CD4-positive, alpha-beta T cell treated with Interleukin-4 for 1 hour (primary cell): ENCODE measurements at regions not wholly inside any gene's neighbourhood (a gene's known extent, or its start where the extent isn't known, plus 50 kb on each side); places are given as distances from the start of the nearest gene placed in this dataset.
"Not testable (repeated sequence)": the region's sequence is repeated elsewhere in the genome, so short reads cannot be mapped to it uniquely, and the experiment has no call there.

Source experiments
- DNase-seq, 2 donors: peaks; one replicate each; pipeline ENCODE4 v3.0.0-alpha.2; 2020 to 2022

DNA sequence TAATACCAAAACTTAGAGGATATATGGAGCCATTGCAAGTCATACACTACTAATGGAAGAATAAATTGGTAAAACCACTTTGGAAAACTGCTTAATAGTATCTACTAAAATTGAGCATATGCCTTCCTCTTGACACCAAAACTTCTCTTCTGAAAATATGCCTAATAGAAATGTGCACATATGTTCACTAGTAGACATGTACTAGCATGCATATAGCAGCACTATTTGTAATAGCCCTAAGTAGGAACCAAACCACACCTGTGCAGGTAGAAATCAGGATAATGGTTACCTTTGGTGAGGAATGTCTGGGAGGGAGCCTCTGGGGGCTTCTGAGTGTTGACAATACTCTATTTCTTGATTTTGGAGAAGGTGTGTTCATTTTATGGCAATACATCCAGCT lies 424.8 kb upstream of the BTBD3 start:
- no peak for DNase-seq

DNA sequence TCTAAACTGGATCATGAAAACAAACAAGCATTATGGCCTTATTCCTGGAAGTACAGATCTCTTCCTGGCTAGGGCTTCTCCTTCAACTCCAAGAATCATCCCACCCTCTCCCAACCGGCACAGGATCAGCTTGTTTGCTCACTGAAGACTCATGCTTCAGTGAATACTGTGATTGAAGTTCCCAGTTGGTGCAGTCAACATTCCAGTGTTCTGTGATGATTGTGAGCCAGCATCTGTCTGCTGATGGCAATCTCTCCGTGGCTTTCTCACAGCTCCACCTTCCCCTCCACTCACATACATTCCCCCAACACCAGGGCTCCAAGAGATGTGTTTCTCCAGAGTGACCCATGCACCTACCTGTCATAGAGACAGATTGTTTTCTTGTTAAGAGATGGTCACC lies 421.3 kb upstream of the BTBD3 start:
- DNase-seq: no peak

DNA sequence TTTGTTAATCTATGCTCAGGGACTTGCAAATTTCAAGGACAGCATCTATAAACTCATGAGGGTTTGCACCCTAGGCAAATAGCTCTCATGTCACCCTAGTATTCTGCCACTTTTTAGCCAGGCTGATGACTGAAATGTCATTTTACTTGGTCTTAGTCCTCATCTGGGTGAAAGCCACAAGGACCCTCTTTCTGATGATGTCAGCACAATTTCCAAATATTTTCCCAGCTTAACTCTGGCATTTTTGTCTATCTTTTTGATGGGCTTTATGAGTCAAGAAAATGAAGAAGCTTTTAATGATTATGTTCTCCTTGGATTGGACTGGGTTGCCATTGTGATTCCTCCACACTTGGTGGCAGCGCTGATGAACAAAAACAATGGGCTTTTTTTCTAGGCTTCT lies 420.1 kb upstream of the BTBD3 start:
- no peak for DNase-seq

DNA sequence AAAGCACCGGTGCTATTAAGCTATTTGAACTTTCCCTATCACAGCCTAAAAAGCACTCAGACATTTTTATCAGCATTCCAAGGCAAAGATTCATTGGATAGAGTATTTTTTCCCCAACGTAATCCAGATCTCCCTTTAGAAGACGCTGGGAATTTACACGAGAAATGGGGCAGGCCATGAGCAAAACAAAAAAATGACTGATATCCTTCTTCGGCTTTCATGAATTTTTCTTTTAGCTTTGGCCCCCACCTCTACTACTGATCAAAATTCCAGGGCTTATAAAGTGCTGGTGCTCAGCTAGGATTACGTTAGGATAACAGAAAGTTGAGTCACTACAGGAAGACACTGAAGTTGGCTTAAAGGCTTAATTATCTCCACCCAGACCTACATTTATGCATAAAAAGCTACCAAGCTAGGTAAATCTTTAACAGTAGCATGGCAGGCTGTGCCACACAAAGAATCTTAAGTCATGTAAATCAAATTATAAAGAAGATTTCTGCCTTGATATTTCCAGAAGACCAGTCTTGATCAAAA lies 418.5 kb upstream of the BTBD3 start:
- DNase-seq: no peak

DNA sequence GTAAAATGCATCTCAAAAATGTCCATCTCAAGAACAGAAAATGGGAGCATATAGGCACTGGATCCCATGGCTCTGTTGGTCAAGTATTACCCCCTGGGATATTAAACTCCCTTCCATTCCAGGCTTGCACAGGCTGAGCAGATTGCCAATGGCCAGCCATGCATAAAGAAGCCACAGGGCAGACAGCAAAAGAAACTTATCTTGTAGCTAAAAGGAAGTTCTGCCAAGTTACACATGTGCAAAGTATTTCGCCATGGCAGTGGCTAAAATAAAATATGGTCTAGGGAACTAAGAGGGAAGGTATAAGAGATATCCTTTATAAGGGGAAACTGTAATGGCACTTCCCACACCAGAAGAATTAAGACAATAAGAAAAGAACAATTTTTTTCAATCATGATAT lies 415.6 kb upstream of the BTBD3 start:
- no peak for DNase-seq

DNA sequence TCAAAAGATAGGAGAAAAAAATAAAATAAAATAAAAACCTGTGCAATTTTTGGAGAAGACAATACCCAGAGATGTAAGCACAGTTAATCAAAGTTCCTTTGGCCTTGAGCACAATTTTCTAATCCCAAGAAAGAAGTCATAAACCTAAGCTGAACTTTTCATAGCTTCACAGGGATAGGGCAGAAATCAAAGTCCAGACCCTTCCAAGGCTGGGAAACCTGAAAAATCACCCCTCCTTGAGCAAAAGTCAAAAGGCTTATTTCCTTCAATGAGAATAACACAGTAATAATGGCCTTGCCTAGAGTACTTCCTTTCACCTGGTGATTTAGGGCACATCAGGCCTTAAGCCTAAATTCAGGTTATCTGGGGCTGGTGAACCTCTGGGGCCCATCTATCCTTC lies 415.0 kb upstream of the BTBD3 start:
- no peak for DNase-seq

DNA sequence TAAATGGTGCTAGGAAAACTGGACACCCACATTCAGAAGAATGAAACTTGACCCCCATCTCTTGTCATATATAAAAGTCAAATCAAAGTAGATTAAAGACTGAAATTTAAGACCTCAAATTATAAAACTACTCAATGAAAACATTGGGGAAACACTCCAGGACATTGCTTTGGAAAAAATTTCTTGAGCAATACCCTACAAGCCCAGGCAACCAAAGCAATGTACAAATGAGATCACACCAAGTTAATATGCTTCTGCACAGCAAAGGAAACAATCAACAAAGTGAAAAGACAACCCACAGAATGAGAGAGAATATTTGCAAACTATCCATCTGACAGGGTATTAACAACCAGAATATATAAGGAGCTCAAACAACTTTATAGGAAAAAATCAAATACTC lies 407.9 kb upstream of the BTBD3 start:
- DNase-seq: no peak

DNA sequence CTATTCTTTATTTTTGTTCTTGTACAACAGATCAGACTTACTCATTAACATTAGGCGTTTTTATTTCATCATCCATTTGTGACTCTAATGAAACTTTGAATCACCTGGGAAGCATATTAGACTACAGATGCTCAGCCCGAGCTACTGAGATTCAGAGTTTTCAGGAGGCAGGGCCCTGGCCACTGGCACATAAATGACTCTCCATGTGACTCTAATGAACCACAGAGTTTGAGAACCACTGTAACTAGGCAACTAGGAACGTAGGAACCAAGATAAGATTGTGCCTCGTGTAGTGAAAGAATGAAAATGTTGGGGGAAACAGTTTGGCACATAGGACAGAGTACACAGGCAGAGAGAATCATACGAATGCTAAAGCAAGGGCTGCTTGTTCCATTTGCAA lies 405.9 kb upstream of the BTBD3 start:
- DNase-seq: no peak

DNA sequence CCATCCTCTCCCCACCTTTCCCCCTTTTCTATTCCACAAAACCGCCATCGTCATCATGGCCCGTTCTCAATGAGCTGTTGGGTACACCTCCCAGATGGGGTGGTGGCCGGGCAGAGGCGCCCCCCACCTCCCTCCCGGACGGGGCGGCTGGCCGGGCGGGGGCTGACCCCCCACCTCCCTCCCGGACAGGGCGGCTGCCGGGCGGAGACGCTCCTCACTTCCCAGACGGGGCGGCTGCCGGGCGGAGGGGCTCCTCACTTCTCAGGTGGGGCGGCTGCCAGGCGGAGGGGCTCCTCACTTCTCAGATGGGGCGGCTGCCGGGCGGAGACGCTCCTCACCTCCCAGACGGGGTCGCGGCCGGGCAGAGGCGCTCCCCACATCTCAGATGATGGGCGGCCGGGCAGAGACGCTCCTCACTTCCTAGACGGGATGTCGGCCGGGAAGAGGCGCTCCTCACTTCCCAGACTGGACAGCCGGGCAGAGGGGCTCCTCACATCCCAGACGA lies 404.4 kb upstream of the BTBD3 start:
- not testable (repeated sequence) for DNase-seq

DNA sequence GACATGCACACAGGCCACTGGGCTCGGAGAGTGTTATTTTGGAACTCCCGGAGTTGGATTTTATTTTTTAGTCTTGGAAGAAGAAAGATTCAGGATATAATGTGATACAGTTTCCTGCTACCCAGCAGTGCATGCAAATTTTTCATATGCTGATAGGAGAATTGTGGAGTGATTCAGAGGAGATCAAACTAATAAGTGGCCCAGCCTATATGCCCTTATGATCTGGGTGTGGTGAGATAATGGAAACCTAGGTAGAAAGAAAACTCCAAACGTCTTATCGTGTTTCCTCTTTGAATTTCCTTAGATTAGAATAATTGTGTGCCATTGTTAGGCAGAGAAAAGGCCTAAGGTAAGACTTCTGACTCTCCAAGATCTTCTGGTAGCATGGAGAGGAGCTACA lies 401.2 kb upstream of the BTBD3 start:
- DNase-seq: no peak

DNA sequence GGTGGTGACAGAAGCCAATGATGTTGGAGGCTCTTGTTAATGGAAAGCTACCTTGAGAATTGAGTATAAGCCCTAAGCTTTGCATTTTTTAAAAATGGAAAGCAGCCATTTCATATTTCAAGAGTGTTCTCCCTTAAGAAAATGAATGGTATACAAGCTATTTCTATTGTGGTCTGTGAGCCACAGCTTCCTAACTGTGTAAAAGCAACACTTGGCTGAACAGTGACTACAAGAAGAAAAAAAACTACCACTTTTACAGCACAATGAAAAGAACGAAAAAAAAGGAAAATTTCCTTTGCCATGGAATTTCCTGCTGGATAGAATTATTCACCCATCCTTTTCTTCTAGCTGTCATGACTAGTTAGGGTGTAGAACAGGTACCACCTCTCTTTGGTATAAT lies 397.1 kb upstream of the BTBD3 start:
- no peak for DNase-seq

DNA sequence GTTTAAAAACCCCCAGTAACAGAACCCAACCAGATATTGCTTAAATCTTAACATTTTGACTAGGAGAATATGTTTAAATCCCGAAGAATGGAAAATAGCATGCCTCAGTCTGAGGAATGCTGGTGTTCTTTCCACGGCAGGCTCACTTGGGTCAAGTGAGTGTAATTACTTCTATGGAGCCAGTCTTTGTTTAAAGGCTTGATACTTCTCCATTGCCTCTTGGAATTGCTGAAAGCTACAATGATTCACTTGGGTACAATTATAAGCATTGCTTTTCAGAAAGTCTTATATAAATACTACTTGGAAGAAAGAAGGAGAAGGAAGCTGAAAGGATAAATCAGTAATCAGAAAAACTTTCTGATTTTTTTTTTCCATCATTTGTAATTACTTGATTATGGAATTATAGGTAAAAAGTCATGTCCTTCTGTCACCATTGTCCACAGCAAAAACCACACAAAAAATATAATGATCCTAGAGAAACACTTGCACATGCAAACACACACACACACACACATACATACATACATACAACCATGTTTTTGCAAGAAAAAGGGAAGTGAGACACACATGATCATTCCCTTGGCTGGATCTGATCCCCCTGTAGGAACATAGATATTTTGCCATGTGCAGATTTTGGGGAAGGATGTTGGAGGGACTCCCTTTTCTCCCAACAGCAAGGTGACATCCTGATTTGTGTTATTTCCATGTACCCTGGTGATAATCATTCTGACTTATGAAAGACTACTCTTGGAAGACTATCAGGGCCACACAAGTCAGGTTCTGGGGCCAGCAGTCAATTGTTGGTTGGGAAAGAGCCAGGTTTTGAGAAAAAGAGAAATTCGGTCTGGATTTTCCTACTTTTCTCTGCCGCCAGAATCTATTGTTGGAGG lies 396.0 kb upstream of the BTBD3 start:
- no peak for DNase-seq

DNA sequence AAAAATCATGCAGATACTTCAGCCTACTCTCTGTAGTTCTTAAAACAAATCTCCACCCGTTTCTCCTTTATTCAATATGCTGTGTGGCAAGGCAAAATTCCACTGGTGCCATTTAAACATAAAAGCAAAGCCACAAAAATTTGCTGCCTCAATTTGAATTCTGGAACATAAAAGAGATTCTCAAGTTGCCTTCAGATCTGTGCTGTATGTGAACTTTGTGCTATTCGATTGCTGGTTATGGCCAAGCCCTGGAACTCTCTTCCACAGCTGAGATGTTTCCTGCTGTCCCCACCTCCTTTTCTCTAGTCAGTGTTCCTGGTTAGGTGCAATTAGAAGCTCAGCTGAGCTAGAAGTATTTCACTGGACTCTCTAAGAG lies 395.3 kb upstream of the BTBD3 start:
- DNase-seq: no peak

DNA sequence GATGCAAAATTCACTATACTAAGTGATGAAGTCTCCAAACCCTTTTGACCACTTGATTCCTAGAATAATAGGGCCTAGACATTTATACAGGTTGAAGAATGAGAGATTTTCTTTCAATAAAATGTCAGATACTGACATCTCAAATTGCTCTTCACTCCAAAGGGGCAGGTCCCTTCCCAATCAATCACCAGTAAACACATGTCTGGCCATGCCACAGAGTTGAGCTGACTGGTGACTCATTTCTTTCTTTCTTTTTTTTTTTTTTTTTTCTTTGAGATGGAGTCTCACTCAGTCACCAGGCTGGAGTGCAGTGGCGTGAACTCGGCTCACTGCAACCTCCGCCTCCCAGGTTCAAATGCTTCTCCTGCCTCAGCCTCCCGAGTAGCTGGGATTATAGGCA lies 388.6 kb upstream of the BTBD3 start:
- DNase-seq: no peak

DNA sequence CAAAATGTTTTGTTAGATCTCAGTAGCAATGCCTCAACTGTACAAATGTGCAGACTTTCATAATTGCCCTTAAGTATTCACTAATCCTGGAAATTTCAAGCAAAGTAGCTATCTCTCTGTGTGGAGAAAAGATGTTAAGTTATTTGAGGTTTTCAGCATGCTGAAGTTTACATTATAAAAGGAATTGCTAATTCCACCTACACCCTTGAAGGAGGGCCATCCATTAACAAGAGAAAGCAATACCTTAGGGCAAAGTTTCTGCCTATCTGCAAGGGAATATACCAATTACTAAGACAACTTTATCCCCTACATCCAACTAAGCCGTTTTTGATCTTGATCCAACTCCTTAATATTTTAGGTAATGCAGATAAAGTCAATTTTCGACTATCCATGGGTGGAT lies 380.7 kb upstream of the BTBD3 start:
- no peak for DNase-seq

DNA sequence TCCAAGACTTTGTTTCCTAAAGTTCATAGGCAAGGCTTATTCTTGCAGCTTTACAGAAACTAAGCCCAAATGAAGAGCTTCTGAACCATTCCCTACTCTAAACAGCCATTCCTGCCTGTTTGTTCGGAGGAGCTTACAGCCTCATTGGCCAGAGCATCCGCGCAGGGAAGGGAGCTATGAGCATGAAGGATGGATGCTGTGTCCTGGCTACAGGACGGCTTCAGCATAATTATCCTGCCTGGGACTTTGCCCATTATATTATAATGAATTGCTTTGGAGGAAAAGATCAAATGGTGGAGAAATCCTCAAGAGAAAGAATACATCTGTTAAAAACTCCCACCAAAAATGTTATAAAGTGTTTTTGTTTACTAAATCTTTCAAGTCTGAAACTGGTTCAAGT lies 378.2 kb upstream of the BTBD3 start:
- DNase-seq: no peak

DNA sequence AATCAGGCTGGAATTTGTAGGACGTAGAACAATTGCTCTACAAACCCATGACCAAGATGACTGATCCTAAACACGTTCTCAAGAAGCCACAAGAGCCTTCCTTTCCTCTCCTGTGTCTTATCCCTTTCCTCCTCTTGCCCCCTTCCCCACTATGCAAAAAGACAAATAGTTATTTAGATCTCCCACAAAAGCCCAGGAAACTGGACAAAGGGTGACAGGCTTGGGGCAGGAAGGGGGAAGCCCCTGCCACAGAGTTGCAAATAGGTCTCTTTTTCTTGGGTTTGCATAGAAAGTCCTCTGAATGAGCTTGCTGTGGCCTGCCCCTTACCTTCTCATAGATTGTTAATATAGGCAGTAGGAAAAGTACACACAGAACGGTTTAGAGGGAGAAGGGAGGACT lies 377.1 kb upstream of the BTBD3 start:
- no peak for DNase-seq

DNA sequence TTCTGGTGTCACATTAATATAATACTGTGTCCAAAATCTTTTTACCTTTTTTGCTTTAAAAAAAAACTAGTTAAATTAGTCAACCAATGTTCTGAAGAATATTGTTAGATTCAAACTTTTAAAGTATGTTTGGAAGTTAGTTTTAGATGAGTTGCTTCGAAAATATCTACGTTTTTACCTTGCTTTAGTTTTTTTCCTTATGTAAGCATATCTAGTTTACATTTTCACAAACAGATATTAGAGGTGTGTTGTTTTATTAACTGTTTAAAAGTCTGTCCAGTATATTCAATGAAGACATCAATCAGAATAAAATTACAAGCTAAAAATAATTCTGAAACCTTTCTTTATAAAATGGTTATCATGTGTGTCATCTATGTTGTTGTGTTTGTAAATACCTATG lies 375.0 kb upstream of the BTBD3 start:
- DNase-seq: no peak

DNA sequence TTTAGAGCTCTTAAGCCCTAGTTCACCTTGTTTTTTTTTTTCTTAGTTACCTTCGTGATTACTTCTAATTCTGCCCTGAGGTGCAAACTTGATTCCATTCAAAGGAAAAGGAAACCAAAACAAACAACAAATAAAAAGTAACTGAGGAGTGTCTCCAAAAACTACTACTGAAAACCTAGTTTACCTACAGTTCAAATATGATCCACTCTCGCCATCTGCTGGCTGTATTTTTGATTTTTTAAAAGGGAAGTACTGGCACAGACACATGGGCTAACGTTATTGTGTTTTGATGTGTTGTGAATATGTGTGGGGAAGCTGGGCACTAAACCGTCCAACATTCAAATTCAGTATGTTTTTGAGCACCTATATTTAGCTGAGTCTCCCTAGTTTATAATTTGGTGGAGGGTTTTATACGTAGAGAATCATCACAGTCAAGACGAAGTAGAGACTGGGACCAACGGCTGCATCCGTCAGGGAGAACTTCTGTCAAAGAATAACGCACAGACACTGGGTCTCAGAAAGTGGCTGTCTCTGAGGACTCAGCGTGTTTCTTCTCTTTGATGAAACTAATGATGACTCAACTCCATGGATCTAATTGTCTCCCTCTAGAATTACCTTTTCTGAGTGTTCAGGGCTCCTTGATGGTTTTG lies 373.5 kb upstream of the BTBD3 start:
- peak in 1 of 2 donors; percentile 3 for DNase-seq

DNA sequence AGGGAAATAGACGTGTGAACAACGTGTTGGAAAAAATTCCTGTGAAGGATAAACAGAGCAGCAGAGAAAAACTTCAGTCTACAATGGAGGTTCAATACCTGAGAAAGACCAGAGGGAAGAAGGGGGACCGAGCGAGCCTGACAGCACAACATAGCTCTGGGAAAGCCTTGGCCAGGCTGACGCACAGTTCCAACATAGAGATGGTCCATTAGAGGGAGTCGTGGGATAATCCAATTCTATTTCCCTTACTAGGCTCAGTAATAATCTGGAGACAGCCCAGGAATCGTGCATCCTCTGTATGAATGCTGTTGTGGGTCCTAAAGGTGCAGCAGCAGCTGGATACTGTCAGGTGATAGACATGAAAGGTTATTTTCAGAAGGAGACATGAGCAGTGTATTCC lies 370.8 kb upstream of the BTBD3 start:
- no peak for DNase-seq

DNA sequence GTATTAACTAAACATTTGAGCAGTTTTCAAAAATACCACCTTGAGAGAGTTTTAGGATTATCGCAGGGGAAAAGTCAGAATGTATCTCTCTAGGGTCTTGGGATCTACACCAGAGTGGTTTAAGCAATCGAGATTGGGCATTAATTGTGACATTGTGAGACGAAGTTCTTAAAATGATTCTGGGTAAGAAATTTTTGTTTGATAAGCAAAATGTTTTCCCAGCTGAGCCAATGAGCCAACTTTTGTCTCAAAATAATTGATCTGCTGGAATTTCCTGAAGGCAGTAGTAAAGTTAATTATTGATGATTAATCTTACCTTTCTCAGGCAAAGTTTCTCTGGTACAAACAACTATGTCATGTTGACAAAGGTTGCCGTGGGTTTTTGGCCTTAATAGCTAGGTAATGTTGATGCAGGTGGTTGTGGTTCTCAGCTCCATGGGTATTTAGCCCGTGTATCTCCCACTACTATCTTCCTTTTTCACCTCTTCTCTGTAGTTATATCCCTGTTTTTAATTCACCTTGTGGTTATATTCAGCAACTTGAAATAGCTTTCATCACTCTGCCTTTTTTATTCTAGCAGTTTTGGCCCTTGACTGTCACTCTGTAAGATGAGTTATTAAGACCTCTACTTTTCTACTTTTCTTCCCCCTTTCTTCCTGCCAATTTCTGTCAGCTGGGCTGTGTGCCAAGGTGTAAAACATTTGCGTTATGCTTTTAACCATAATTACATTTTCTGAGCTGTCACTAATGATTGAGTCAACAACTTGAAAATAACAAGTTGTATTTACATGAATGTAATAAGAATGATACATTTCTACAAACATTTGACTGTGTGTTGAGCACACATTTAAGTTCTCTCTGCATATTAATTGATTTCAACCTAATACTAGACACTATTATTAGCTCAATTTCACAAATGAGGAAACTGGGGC lies 368.3 kb upstream of the BTBD3 start:
- DNase-seq: no peak

DNA sequence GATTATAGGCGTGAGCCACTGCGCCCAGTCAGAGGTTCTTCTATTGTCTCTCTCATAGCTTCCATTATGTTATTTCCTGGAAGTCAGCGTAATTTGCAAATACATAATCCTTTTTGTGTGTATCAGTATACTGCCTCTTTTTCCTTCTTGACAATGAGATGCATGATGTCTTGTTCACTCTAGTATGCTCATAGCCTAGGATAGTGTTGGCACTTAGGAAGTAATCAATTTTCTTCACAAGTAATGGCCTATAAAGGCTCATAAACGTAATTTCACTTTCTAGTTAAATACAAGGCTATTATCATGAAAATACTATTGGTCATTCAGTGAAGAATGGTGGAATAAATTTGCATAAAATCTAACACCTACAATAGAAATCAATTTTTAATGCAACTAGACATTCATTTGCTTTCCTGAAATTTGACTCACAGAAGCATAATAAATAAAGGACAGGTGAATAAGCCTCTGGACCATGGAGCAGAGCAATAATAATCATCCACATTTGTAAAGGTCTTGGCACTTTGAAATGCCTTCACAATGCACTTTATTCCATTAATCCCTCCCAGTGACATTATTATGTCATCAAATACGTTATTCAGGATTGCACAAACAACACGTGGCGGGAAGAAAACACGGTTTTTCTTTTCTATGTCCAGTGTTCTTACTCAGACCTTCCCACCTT lies 366.9 kb upstream of the BTBD3 start:
- DNase-seq: no peak

DNA sequence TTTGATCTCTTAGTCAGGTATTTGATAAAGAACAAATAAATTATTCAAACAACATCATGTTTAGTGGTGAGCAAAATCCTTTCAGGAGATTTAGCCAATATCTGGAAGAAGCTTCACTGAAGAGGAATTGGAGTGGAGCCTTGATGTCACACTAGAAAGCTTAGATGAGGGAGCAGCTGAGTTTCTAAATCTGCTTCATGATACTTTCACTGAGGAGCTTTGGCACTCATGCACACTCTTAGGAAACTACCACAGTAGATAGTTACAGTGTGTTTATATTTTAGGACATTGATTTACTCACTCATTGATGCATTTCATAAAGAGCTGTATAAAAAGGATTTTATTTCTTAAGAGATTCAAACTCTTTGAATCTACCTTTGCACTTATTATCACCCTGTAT lies 366.2 kb upstream of the BTBD3 start:
- DNase-seq: no peak
